ENCODE measurements at regions not wholly inside any gene's neighbourhood (a gene's known extent, or its start where the extent isn't known, plus 50 kb on each side); places are given as distances from the start of the nearest gene placed in this dataset.

DNA sequence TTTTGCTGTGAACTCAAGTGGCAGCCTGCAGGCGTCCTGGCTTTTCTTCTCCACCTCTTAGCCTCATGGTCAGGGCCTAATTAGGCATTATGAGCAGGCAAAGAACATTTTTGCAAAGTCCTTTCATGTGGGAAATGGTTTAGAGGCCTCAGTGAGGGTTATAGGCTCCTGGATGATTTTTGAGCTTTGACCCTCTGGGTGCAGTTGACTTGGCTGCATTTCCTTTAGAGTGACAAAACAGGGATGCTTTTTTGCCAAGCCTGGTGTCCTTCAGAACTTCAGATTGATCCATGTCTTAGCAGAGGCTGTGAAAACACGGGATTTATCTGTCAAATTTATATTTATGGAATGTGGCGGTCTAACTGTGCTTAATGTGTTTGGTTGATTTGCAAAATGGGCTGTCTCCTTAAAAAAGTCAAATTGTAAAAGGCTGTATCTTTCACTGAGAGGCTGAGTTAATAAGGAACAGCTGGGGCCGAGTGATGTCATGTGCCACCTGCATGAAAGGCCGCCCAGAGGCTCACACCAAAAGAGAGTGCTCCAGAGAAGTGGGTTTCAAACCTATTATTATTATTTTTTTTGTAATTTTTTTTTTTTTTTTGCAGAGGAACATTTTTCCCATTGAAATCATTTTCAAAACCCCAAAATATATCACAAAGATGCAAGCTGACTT, 192.2 kb upstream of the ARX start:
- Histone ChIP-seq H3K79me2 (replicated peaks; ENCODE audit: insufficient read depth) (no peaks in the 10 kb centered on the region), H3K27me3 (ENCODE audit: insufficient read depth) (no peaks in the 10 kb centered on the region), H3F3A (replicated peaks; ENCODE audit: low read depth) (no peaks in the 10 kb centered on the region), H3K4me1 (ENCODE audit: insufficient read depth) (no peaks in the 10 kb centered on the region), H3K4me3 (no peak overlapping the region), H2AFZ (no peak overlapping the region), H3K27ac (ENCODE audit: low read depth) (no peak overlapping the region), H3K36me3 (ENCODE audit: insufficient read depth) (no peaks in the 10 kb centered on the region), H3K4me2 (no peak overlapping the region), H4K20me1 (replicated peaks; ENCODE audit: insufficient read depth) (no peaks in the 10 kb centered on the region), H3K9me2 (ENCODE audit: insufficient read depth) (no peaks in the 10 kb centered on the region)
- Mint-ChIP-seq H3K4me3 (no peak overlapping the region), H3K9me3 (peaks cover 3% of the 10 kb centered on the region; the same call in 1 of the 3 replicates), H3K4me1 (no peaks in the 10 kb centered on the region), H3K27ac (no peak overlapping the region), H3K27me3 (ENCODE audit: insufficient read depth, low read depth, poor library complexity) (peaks cover 2% of the 10 kb centered on the region), H3K36me3 (ENCODE audit: low read depth) (no peaks in the 10 kb centered on the region)
- DNase-seq (ENCODE audit: low spot score) (no peak), ATAC-seq (no peak)
- no peak for TF ChIP-seq ZNF114 (CRISPR knock-in tag; IDR thresholded peaks at IDR 0.05)

GRCh38 chrX:25206778-25207177, 191.0 kb upstream of the ARX start:
- peaks cover 3% of the 10 kb centered on the region; the same call in 1 of the 3 replicates for H3K9me3 Mint-ChIP-seq

DNA sequence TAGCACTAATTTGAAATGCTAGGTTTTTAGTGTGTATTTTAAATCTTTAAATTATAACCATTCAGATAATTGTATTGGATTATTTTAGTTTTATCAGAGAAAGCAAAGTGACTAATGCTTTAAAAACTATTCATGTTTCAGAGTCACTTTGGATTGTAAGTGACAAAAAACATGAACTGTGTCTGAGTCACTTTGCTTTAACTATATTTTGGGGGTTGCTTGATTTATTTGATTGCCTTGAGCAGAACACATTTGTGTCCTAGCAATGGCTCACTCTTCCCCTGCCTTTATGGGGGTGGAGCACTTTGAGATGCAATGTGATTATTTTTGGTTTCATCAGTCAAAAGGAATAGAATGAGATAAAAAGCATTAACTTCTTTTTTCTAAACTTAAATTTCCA, 188.4 kb upstream of the ARX start:
- H3K27ac Mint-ChIP-seq = no peak overlapping the region
- H2AFZ ChIP-seq = no peak overlapping the region

More at GRCh38 chrX:25206778-25207177, 191.0 kb upstream of the ARX start:
- Histone ChIP-seq H4K20me1 (replicated peaks; ENCODE audit: insufficient read depth) (no peaks in the 10 kb centered on the region), H3K27ac (ENCODE audit: low read depth) (no peak overlapping the region), H3K36me3 (ENCODE audit: insufficient read depth) (no peaks in the 10 kb centered on the region), H3F3A (replicated peaks; ENCODE audit: low read depth) (no peaks in the 10 kb centered on the region), H3K4me3 (no peak overlapping the region), H3K4me1 (ENCODE audit: insufficient read depth) (no peaks in the 10 kb centered on the region), H3K4me2 (no peak overlapping the region), H3K9me2 (ENCODE audit: insufficient read depth) (no peaks in the 10 kb centered on the region), H2AFZ (no peak overlapping the region), H3K79me2 (replicated peaks; ENCODE audit: insufficient read depth) (no peaks in the 10 kb centered on the region), H3K27me3 (ENCODE audit: insufficient read depth) (no peaks in the 10 kb centered on the region)
- ATAC-seq (no peak), DNase-seq (ENCODE audit: low spot score) (no peak)
- Mint-ChIP-seq H3K36me3 (ENCODE audit: low read depth) (no peaks in the 10 kb centered on the region), H3K27me3 (ENCODE audit: insufficient read depth, low read depth, poor library complexity) (peaks cover 2% of the 10 kb centered on the region), H3K4me3 (no peak overlapping the region), H3K4me1 (no peaks in the 10 kb centered on the region), H3K27ac (no peak overlapping the region)
- TF ChIP-seq ZNF114 (CRISPR knock-in tag; IDR thresholded peaks at IDR 0.05) = no peak

More for the DNA sequence above, 188.4 kb upstream of the ARX start:
- Histone ChIP-seq H3K9me2 (ENCODE audit: insufficient read depth) (no peaks in the 10 kb centered on the region), H3K4me1 (ENCODE audit: insufficient read depth) (no peaks in the 10 kb centered on the region), H3K27ac (ENCODE audit: low read depth) (no peak overlapping the region), H3K36me3 (ENCODE audit: insufficient read depth) (no peaks in the 10 kb centered on the region), H3K4me3 (no peak overlapping the region), H3F3A (replicated peaks; ENCODE audit: low read depth) (no peaks in the 10 kb centered on the region), H3K4me2 (no peak overlapping the region), H3K27me3 (ENCODE audit: insufficient read depth) (no peaks in the 10 kb centered on the region), H3K79me2 (replicated peaks; ENCODE audit: insufficient read depth) (no peaks in the 10 kb centered on the region), H4K20me1 (replicated peaks; ENCODE audit: insufficient read depth) (no peaks in the 10 kb centered on the region)
- Mint-ChIP-seq H3K4me1 (no peaks in the 10 kb centered on the region), H3K27me3 (ENCODE audit: insufficient read depth, low read depth, poor library complexity) (no peaks in the 10 kb centered on the region), H3K4me3 (no peak overlapping the region), H3K36me3 (ENCODE audit: low read depth) (no peaks in the 10 kb centered on the region), H3K9me3 (no peaks in the 10 kb centered on the region)
- DNase-seq (ENCODE audit: low spot score) (no peak), ATAC-seq (no peak)
- TF ChIP-seq ETS1 (IDR thresholded peaks at IDR 0.05) (no peak), POLR2AphosphoS5 (IDR thresholded peaks at IDR 0.05; ENCODE audit: low read depth) (no peak)
